ENCODE measurements at regions not wholly inside any gene's neighbourhood (a gene's known extent, or its start where the extent isn't known, plus 50 kb on each side); places are given as distances from the start of the nearest gene placed in this dataset.

DNA sequence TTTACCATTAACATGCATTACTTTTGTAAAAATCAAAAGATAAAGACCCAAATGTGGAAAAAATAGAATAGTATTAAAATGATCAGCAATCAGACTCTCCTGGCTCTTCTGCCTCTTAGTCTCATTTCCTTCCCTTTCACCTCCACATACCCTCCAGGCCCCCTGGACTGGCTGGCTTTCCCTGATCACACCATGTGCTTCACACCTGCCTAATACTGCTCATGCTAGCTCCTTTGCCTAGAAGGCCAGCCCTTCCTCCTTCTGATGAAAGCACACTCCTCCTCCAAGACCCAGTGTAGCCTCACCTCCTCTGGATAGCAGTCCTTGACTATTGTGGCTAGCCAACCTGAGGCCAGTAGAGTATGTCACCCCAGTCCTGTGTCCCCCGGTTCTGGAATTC is 182.0 kb upstream of the HEY2 start:
- no peaks in the 10 kb centered on the region for H3K27me3 ChIP-seq (ENCODE audit: control insufficient read depth in 1 of 2, insufficient read depth in 2 of 2, low read length in 2 of 2)
- no peak overlapping the region for H3K27ac ChIP-seq (ENCODE audit: low read depth in 2 of 2, low read length in 1 of 2)
- WGBS, 2 donors = 90 to 94% methylated on average over 1 of the region's 1 CpG
- H3K9me3 ChIP-seq (ENCODE audit: control insufficient read depth in 2 of 2, insufficient read depth in 1 of 2, low read depth in 1 of 2, low read length in 1 of 2) = no peaks in the 10 kb centered on the region
- no peaks in the 10 kb centered on the region for H3K4me1 ChIP-seq (ENCODE audit: control insufficient read depth in 2 of 2, insufficient read depth in 2 of 2, low read length in 1 of 2)
- H3K36me3 ChIP-seq (ENCODE audit: control insufficient read depth in 2 of 2, insufficient read depth in 2 of 2, low read length in 1 of 2) = peaks cover 0 to 3% of the 10 kb centered on the region in 2 donors
- no peak overlapping the region for H3K4me3 ChIP-seq (ENCODE audit: low read depth in 1 of 2, low read length in 2 of 2)

DNA sequence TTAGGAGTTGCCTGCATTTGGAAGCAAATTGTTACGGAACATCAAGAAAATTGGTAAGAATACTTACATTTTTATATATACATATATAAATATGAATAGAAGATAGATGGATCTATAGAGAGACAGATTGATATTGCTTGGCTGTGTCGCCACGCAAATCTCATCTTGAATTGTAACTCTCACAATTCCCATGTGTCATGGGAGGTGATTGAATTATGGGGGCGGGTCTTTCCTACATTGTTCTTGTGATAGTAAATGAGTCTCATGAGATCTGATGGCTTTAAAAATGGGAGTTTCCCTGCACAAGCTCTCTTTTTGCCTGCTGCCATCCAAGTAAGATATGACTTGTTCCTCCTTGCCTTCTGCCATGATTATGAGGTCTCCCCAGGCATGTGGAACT is 180.8 kb upstream of the HEY2 start:
- no peak overlapping the region for H3K4me3 ChIP-seq (ENCODE audit: low read depth in 1 of 2, low read length in 2 of 2)
- H3K27ac ChIP-seq (ENCODE audit: low read depth in 2 of 2, low read length in 1 of 2) = no peak overlapping the region
- no peaks in the 10 kb centered on the region for H3K4me1 ChIP-seq (ENCODE audit: control insufficient read depth in 2 of 2, insufficient read depth in 2 of 2, low read length in 1 of 2)
- WGBS, 2 donors = 97 to 99% methylated on average over 4 of the region's 4 CpGs
- no peaks in the 10 kb centered on the region for H3K27me3 ChIP-seq (ENCODE audit: control insufficient read depth in 1 of 2, insufficient read depth in 2 of 2, low read length in 2 of 2)
- H3K36me3 ChIP-seq (ENCODE audit: control insufficient read depth in 2 of 2, insufficient read depth in 2 of 2, low read length in 1 of 2) = peaks cover 0 to 3% of the 10 kb centered on the region in 2 donors
- no peaks in the 10 kb centered on the region for H3K9me3 ChIP-seq (ENCODE audit: control insufficient read depth in 2 of 2, insufficient read depth in 1 of 2, low read depth in 1 of 2, low read length in 1 of 2)

DNA sequence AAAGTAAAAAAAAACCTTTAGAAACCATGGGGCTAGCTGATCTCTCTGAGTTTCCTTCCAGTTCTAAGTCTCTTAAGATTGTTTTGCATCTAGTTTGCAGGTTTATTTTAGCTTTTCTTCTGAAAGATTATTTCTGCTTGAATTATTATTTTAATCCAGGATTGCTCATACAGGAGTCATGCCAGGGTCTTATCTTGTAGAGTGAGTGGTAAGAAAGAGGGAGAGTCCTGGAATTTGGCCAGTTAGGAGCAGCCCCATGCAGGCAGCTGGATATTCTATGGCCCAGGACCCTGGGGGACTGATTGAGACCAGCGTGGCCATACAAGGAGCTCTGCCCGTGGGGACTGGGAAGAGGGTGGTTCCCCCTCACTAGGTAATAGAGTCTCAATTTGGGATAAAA is 178.9 kb upstream of the HEY2 start:
- Histone ChIP-seq H3K27ac (ENCODE audit: low read depth in 2 of 2, low read length in 1 of 2) (no peak overlapping the region), H3K36me3 (ENCODE audit: control insufficient read depth in 2 of 2, insufficient read depth in 2 of 2, low read length in 1 of 2) (no peaks in the 10 kb centered on the region), H3K27me3 (ENCODE audit: control insufficient read depth in 1 of 2, insufficient read depth in 2 of 2, low read length in 2 of 2) (no peaks in the 10 kb centered on the region), H3K4me3 (ENCODE audit: low read depth in 1 of 2, low read length in 2 of 2) (no peak overlapping the region), H3K9me3 (ENCODE audit: control insufficient read depth in 2 of 2, insufficient read depth in 1 of 2, low read depth in 1 of 2, low read length in 1 of 2) (no peaks in the 10 kb centered on the region), H3K4me1 (ENCODE audit: control insufficient read depth in 2 of 2, insufficient read depth in 2 of 2, low read length in 1 of 2) (no peaks in the 10 kb centered on the region)
- 65 to 70% methylated on average over 2 of the region's 2 CpGs for WGBS, 2 donors

DNA sequence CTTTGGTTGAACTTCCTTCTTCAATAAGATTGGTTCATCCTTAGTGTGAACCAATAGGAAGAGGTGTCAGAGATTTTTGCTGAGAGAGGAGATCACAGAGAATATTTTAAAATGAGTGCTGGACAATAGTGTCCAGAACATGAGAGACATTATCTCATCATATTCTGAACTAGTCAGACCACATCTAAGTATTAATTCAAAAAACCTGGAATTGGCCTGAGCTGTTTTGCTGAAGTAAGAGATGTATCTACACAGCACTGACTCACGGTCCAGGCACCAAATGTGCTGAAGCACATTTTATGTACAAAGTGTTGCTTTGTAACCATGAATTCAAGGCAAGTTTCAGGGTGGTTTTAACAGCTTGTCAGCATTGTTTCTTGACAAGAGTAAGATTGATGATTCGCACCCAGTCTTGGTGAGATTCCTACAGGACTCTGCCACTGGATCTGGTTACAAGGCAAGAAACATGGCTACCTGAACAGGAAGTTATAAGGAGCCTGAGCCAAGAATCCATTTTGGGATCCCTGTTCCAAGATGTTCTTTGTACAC is 178.2 kb upstream of the HEY2 start:
- Histone ChIP-seq H3K27ac (ENCODE audit: low read depth in 2 of 2, low read length in 1 of 2) (no peak overlapping the region), H3K27me3 (ENCODE audit: control insufficient read depth in 1 of 2, insufficient read depth in 2 of 2, low read length in 2 of 2) (no peaks in the 10 kb centered on the region), H3K36me3 (ENCODE audit: control insufficient read depth in 2 of 2, insufficient read depth in 2 of 2, low read length in 1 of 2) (no peaks in the 10 kb centered on the region), H3K4me1 (ENCODE audit: control insufficient read depth in 2 of 2, insufficient read depth in 2 of 2, low read length in 1 of 2) (no peaks in the 10 kb centered on the region), H3K9me3 (ENCODE audit: control insufficient read depth in 2 of 2, insufficient read depth in 1 of 2, low read depth in 1 of 2, low read length in 1 of 2) (no peaks in the 10 kb centered on the region), H3K4me3 (ENCODE audit: low read depth in 1 of 2, low read length in 2 of 2) (no peak overlapping the region)
- WGBS, 2 donors = 75% methylated on average over 2 of the region's 2 CpGs

DNA sequence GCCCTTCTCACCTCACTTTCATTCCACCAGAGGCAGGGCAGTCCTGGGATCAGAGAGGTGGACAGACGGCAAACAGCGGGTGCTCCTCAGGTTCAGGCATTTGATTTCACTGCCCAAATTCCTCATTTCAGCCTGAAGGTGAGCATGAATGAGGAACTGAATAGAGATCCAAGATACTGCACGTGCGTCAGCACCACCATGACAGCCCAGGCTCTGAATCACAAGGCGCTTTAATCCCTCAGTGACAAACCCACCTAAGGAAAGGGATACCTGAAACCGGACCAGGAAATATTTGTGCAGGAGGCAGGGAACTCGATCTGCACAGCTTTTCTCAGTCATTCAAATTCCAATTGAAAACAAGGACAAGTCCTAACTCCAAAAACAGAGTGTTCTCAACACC is 174.8 kb upstream of the HEY2 start:
- no peaks in the 10 kb centered on the region for H3K4me1 ChIP-seq (ENCODE audit: control insufficient read depth in 2 of 2, insufficient read depth in 2 of 2, low read length in 1 of 2)
- no peaks in the 10 kb centered on the region for H3K9me3 ChIP-seq (ENCODE audit: control insufficient read depth in 2 of 2, insufficient read depth in 1 of 2, low read depth in 1 of 2, low read length in 1 of 2)
- H3K27me3 ChIP-seq (ENCODE audit: control insufficient read depth in 1 of 2, insufficient read depth in 2 of 2, low read length in 2 of 2) = no peaks in the 10 kb centered on the region
- H3K4me3 ChIP-seq (ENCODE audit: low read depth in 1 of 2, low read length in 2 of 2) = no peak overlapping the region
- no peaks in the 10 kb centered on the region for H3K36me3 ChIP-seq (ENCODE audit: control insufficient read depth in 2 of 2, insufficient read depth in 2 of 2, low read length in 1 of 2)
- WGBS, 2 donors = 61 to 67% methylated on average over 7 of the region's 7 CpGs
- no peak overlapping the region for H3K27ac ChIP-seq (ENCODE audit: low read depth in 2 of 2, low read length in 1 of 2)

DNA sequence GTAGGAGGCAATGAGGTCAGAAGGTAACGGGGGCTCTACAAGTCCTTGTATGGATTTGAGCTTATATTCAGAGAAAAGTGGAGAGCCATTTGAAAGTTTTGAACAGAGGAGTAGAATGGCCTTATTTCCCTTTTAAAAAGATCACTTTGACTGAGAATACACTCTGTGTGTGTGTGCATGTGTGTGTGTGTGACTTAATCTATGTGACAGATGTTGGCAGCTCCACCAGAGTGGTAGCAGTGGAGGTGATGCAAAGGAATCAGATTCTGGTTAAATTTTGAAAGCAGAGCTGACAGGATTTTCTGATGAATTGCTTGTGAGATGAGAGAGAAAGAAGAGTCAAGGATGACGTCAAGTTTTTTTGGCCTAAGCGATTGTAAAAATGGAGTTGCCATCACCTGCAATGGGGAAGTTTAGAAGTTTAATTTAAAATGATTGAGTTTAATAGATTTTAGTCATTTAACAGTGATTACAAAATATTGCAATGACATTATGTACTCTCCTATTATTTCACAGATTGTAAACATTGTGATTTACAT is 172.2 kb upstream of the HEY2 start:
- WGBS, 2 donors = 93 to 94% methylated on average over 3 of the region's 3 CpGs
- no peaks in the 10 kb centered on the region for H3K27me3 ChIP-seq (ENCODE audit: control insufficient read depth in 1 of 2, insufficient read depth in 2 of 2, low read length in 2 of 2)
- H3K27ac ChIP-seq (ENCODE audit: low read depth in 2 of 2, low read length in 1 of 2) = no peak overlapping the region
- H3K4me3 ChIP-seq (ENCODE audit: low read depth in 1 of 2, low read length in 2 of 2) = no peak overlapping the region
- H3K9me3 ChIP-seq (ENCODE audit: control insufficient read depth in 2 of 2, insufficient read depth in 1 of 2, low read depth in 1 of 2, low read length in 1 of 2) = no peaks in the 10 kb centered on the region
- H3K4me1 ChIP-seq (ENCODE audit: control insufficient read depth in 2 of 2, insufficient read depth in 2 of 2, low read length in 1 of 2) = no peaks in the 10 kb centered on the region
- H3K36me3 ChIP-seq (ENCODE audit: control insufficient read depth in 2 of 2, insufficient read depth in 2 of 2, low read length in 1 of 2) = no peaks in the 10 kb centered on the region

DNA sequence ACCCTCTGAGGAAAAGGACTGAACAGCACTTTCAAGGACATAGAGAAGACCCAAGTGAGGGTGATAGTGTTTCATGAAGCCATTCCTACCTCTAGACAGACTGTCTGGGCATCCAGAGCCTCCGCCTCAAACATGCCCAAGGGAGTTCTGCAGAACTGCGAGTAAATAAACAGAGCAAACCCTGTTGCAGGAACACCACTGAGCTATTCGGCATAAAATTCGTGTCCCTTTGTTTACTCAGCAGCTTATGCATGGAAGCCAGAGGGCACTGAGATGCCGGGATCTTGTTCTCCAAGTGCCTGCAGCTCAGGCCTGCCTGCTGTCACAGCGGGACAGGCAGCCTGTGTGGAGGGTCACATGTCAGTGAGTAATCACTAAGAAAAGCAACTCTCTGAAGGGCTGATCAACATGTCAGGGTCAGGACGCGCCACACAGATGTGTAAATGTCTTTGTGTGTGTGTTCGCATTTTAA is 164.9 kb upstream of the HEY2 start:
- Histone ChIP-seq H3K4me3 (ENCODE audit: low read depth in 1 of 2, low read length in 2 of 2) (no peak overlapping the region), H3K27me3 (ENCODE audit: control insufficient read depth in 1 of 2, insufficient read depth in 2 of 2, low read length in 2 of 2) (no peaks in the 10 kb centered on the region), H3K36me3 (ENCODE audit: control insufficient read depth in 2 of 2, insufficient read depth in 2 of 2, low read length in 1 of 2) (no peaks in the 10 kb centered on the region), H3K4me1 (ENCODE audit: control insufficient read depth in 2 of 2, insufficient read depth in 2 of 2, low read length in 1 of 2) (peaks cover 0 to 5% of the 10 kb centered on the region in 2 donors), H3K27ac (ENCODE audit: low read depth in 2 of 2, low read length in 1 of 2) (no peak overlapping the region), H3K9me3 (ENCODE audit: control insufficient read depth in 2 of 2, insufficient read depth in 1 of 2, low read depth in 1 of 2, low read length in 1 of 2) (no peaks in the 10 kb centered on the region)
- 35 to 42% methylated on average over 9 of the region's 9 CpGs for WGBS, 2 donors

DNA sequence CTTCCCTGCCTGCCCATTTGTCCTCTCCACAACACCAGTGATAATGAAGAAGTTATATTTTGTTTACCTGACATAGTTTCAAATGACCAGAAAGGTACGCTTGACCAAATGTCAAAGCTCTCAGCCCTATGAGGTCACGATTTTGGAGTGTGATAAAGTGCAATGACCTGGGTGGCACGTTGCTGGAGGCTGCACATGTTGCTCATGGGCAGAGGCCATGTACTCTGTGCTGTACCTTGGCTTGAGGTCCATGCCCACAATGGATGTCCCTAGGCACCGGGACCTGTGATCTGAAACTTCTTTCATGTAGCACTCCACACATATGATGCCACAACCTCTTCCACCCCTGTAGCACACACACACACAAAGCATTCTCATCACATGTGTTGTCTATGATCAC is 164.0 kb upstream of the HEY2 start:
- Histone ChIP-seq H3K4me3 (ENCODE audit: low read depth in 1 of 2, low read length in 2 of 2) (no peak overlapping the region), H3K27me3 (ENCODE audit: control insufficient read depth in 1 of 2, insufficient read depth in 2 of 2, low read length in 2 of 2) (no peaks in the 10 kb centered on the region), H3K36me3 (ENCODE audit: control insufficient read depth in 2 of 2, insufficient read depth in 2 of 2, low read length in 1 of 2) (no peaks in the 10 kb centered on the region), H3K4me1 (ENCODE audit: control insufficient read depth in 2 of 2, insufficient read depth in 2 of 2, low read length in 1 of 2) (peaks cover 0 to 5% of the 10 kb centered on the region in 2 donors), H3K9me3 (ENCODE audit: control insufficient read depth in 2 of 2, insufficient read depth in 1 of 2, low read depth in 1 of 2, low read length in 1 of 2) (no peaks in the 10 kb centered on the region), H3K27ac (ENCODE audit: low read depth in 2 of 2, low read length in 1 of 2) (no peak overlapping the region)
- WGBS, 2 donors = 80 to 84% methylated on average over 4 of the region's 4 CpGs

DNA sequence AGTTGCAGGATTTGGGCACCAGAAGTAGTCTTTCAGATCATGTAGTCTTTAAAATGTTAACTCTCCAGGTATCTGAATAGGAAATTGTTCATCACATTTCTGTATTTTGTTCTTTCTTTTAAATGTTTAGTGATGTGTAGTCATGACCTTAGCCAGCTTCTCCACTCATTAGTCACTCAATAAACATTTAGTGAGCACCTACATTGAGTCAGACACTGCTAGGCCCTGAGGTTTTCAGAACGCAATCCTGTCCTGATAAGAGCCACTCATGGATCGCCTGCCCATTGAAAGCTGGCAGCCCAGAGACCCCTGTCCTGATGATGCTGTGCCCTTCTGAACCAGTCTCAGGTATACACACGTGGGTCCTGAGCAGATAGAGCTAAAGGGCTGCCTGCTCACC is 163.4 kb upstream of the HEY2 start:
- 75 to 77% methylated on average over 3 of the region's 3 CpGs for WGBS, 2 donors
- Histone ChIP-seq H3K4me3 (ENCODE audit: low read depth in 1 of 2, low read length in 2 of 2) (no peak overlapping the region), H3K36me3 (ENCODE audit: control insufficient read depth in 2 of 2, insufficient read depth in 2 of 2, low read length in 1 of 2) (no peaks in the 10 kb centered on the region), H3K4me1 (ENCODE audit: control insufficient read depth in 2 of 2, insufficient read depth in 2 of 2, low read length in 1 of 2) (peaks cover 0 to 5% of the 10 kb centered on the region in 2 donors), H3K27me3 (ENCODE audit: control insufficient read depth in 1 of 2, insufficient read depth in 2 of 2, low read length in 2 of 2) (no peaks in the 10 kb centered on the region), H3K27ac (ENCODE audit: low read depth in 2 of 2, low read length in 1 of 2) (no peak overlapping the region), H3K9me3 (ENCODE audit: control insufficient read depth in 2 of 2, insufficient read depth in 1 of 2, low read depth in 1 of 2, low read length in 1 of 2) (no peaks in the 10 kb centered on the region)

DNA sequence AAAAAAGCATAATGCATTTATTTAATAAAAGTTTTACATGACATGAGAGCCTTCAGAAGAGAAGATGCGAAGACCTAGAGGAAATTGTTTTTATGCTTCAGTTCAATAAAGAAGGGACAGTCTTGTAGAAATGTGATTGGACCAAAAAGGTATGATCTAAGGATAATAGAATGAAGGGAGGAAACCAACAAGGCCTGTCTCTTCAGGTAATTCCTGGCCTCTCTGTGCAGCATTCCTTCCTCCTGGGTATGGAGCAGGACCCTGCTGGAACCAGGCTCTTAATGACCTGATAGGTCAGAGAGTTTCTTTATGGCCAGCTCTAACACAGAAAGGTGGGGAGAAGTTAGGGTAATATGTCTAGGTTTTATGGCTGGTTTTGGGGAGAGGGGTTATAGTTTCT is 162.8 kb upstream of the HEY2 start:
- Histone ChIP-seq H3K9me3 (ENCODE audit: control insufficient read depth in 2 of 2, insufficient read depth in 1 of 2, low read depth in 1 of 2, low read length in 1 of 2) (no peaks in the 10 kb centered on the region), H3K27ac (ENCODE audit: low read depth in 2 of 2, low read length in 1 of 2) (no peak overlapping the region), H3K27me3 (ENCODE audit: control insufficient read depth in 1 of 2, insufficient read depth in 2 of 2, low read length in 2 of 2) (no peaks in the 10 kb centered on the region), H3K4me1 (ENCODE audit: control insufficient read depth in 2 of 2, insufficient read depth in 2 of 2, low read length in 1 of 2) (peaks cover 0 to 5% of the 10 kb centered on the region in 2 donors), H3K4me3 (ENCODE audit: low read depth in 1 of 2, low read length in 2 of 2) (no peak overlapping the region), H3K36me3 (ENCODE audit: control insufficient read depth in 2 of 2, insufficient read depth in 2 of 2, low read length in 1 of 2) (no peaks in the 10 kb centered on the region)
- 92 to 93% methylated on average over 1 of the region's 1 CpG for WGBS, 2 donors

All from esophagus (tissue), 2 donors.